ENCODE measurements at regions not wholly inside any gene's neighbourhood (a gene's known extent, or its start where the extent isn't known, plus 50 kb on each side); places are given as distances from the start of the nearest gene placed in this dataset.

DNA sequence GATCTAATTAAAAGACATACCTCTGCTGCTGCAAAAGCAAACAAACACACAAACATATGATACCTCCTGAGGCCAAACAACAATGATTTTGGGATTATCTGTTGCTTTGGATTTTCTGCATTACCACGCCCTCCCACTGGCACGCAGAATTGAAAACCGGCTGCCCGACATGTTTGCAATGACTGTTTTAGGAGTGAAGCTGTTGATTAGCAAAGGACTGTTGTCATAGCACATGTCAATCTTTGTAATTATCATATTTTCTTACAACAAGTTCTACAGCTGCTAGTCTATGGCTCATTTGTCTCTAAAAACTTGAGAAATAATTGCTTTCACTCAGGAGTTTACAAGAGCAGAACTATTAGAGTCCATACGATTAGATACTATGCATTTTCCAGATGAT lies 94.4 kb upstream of the MEIS1 start:
- Mint-ChIP-seq H3K36me3 (ENCODE audit: insufficient read depth) (no peaks in the 10 kb centered on the region), H3K27ac (no peak overlapping the region), H3K9me3 (ENCODE audit: low read depth) (peaks cover 12% of the 10 kb centered on the region), H3K4me3 (ENCODE audit: low read depth) (no peak overlapping the region), H3K4me1 (ENCODE audit: low read depth) (no peaks in the 10 kb centered on the region), H3K27me3 (no peaks in the 10 kb centered on the region)
- no peak for DNase-seq (ENCODE audit: low spot score, unreplicated experiment)
- TF ChIP-seq CTCF (IDR thresholded peaks at IDR 0.05; ENCODE audit: unreplicated experiment): no peak

- Mint-ChIP-seq H3K36me3 (ENCODE audit: insufficient read depth) (no peaks in the 10 kb centered on the region), H3K27me3 (peaks cover 3% of the 10 kb centered on the region), H3K9me3 (ENCODE audit: low read depth) (no peaks in the 10 kb centered on the region), H3K27ac (no peak overlapping the region), H3K4me3 (ENCODE audit: low read depth) (no peak overlapping the region), H3K4me1 (ENCODE audit: low read depth) (peaks cover 1% of the 10 kb centered on the region)
- no peak for DNase-seq (ENCODE audit: low spot score, unreplicated experiment)
- TF ChIP-seq CTCF (IDR thresholded peaks at IDR 0.05; ENCODE audit: unreplicated experiment): no peak
Observed at GRCh38 chr2:66334237-66335029, 100.5 kb upstream of the MEIS1 start.

DNA sequence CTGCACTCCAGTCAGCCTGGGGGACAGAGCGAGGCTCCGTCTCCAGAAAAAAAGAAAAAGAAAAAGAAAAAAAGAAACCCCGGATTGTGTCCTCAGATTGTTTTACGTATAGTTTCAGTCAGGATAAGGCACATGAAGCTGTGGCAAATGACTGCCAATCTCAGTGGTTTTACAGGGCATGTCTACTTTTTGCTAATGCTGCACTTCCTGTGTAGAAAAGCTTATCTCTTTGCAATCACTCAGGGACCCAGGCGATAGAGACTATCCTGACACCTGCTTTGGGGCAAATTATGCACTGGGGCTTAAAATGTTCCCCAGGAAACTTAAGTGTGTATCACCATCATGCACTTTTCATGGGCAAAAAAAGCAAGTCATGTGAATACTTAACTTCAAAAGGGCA lies 103.7 kb upstream of the MEIS1 start:
- H3K27me3 Mint-ChIP-seq: peaks cover 7% of the 10 kb centered on the region
- TF ChIP-seq CTCF (IDR thresholded peaks at IDR 0.05; ENCODE audit: unreplicated experiment): no peak
- DNase-seq (ENCODE audit: low spot score, unreplicated experiment): no peak
- no peaks in the 10 kb centered on the region for H3K36me3 Mint-ChIP-seq (ENCODE audit: insufficient read depth)
- no peaks in the 10 kb centered on the region for H3K9me3 Mint-ChIP-seq (ENCODE audit: low read depth)
- no peak overlapping the region for H3K4me3 Mint-ChIP-seq (ENCODE audit: low read depth)
- H3K27ac Mint-ChIP-seq: no peak overlapping the region
- peaks cover 1% of the 10 kb centered on the region for H3K4me1 Mint-ChIP-seq (ENCODE audit: low read depth)

GRCh38 chr2:66329081-66329605 lies 105.8 kb upstream of the MEIS1 start:
- peaks cover 15% of the 10 kb centered on the region for H3K4me1 Mint-ChIP-seq (ENCODE audit: low read depth)
- no peak overlapping the region for H3K27ac Mint-ChIP-seq
- H3K27me3 Mint-ChIP-seq: peaks cover 7% of the 10 kb centered on the region

More at GRCh38 chr2:66329081-66329605, 105.8 kb upstream of the MEIS1 start:
- Mint-ChIP-seq H3K9me3 (ENCODE audit: low read depth) (no peaks in the 10 kb centered on the region), H3K36me3 (ENCODE audit: insufficient read depth) (no peaks in the 10 kb centered on the region), H3K4me3 (ENCODE audit: low read depth) (no peak overlapping the region)
- TF ChIP-seq CTCF (IDR thresholded peaks at IDR 0.05; ENCODE audit: unreplicated experiment): no peak
- no peak for DNase-seq (ENCODE audit: low spot score, unreplicated experiment)
